NCI-H2029 treated with DMSO at 0.1 percent for 48 hours (cell line): ENCODE measurements at regions not wholly inside any gene's neighbourhood (a gene's known extent, or its start where the extent isn't known, plus 50 kb on each side); places are given as distances from the start of the nearest gene placed in this dataset.

Experiments used
- DNase-seq: peaks from one replicate; lab custom pipeline; 2025; lab: John Stamatoyannopoulos, UW

- no peak for DNase-seq
Observed at GRCh38 chr18:38902796-38903195, 1337.2 kb upstream of the CELF4 start.

- DNase-seq = no peak
Observed at GRCh38 chr18:38900445-38900844, 1334.8 kb upstream of the CELF4 start.

- DNase-seq = no peak
Observed at GRCh38 chr18:38900031-38900430, 1334.4 kb upstream of the CELF4 start.

- DNase-seq = no peak
Observed at GRCh38 chr18:38899252-38899651, 1333.7 kb upstream of the CELF4 start.

- DNase-seq = no peak
Observed at GRCh38 chr18:38898167-38898566, 1332.6 kb upstream of the CELF4 start.

GRCh38 chr18:38895560-38895959 is 1330.0 kb upstream of the CELF4 start:
- DNase-seq = no peak

- no peak for DNase-seq
Observed at GRCh38 chr18:38887671-38888020, 1322.0 kb upstream of the CELF4 start.

- DNase-seq = no peak
Observed at GRCh38 chr18:38886861-38887670, 1321.5 kb upstream of the CELF4 start.

GRCh38 chr18:38886235-38886634 is 1320.6 kb upstream of the CELF4 start:
- DNase-seq = no peak

GRCh38 chr18:38884050-38884449 is 1318.5 kb upstream of the CELF4 start:
- DNase-seq = no peak

- no peak for DNase-seq
Observed at GRCh38 chr18:38883111-38883510, 1317.5 kb upstream of the CELF4 start.

GRCh38 chr18:38879871-38880270 is 1314.3 kb upstream of the CELF4 start:
- DNase-seq = no peak

GRCh38 chr18:38872342-38872741 is 1306.7 kb upstream of the CELF4 start:
- no peak for DNase-seq

GRCh38 chr18:38868757-38869156 is 1303.2 kb upstream of the CELF4 start:
- DNase-seq = no peak

GRCh38 chr18:38867680-38868079 is 1302.1 kb upstream of the CELF4 start:
- no peak for DNase-seq

GRCh38 chr18:38851526-38851925 is 1285.9 kb upstream of the CELF4 start:
- DNase-seq = no peak

- DNase-seq = no peak
Observed at GRCh38 chr18:38847326-38847725, 1281.7 kb upstream of the CELF4 start.

- DNase-seq = no peak
Observed at GRCh38 chr18:38843291-38843690, 1277.7 kb upstream of the CELF4 start.

GRCh38 chr18:38826247-38826646 is 1260.6 kb upstream of the CELF4 start:
- DNase-seq = no peak

GRCh38 chr18:38811209-38811608 is 1245.6 kb upstream of the CELF4 start:
- DNase-seq = no peak

GRCh38 chr18:38810789-38811188 is 1245.2 kb upstream of the CELF4 start:
- DNase-seq = no peak

- DNase-seq = no peak
Observed at GRCh38 chr18:38807915-38808314, 1242.3 kb upstream of the CELF4 start.

- DNase-seq = no peak
Observed at GRCh38 chr18:38805256-38805655, 1239.7 kb upstream of the CELF4 start.

GRCh38 chr18:38801640-38802039 is 1236.0 kb upstream of the CELF4 start:
- no peak for DNase-seq
